Activated T-cell treated with anti-CD3 and anti-CD28 coated beads, Interleukin-2, amount 50 U/mL, for 4 hours (primary cell): ENCODE measurements at regions not wholly inside any gene's neighbourhood (a gene's known extent, or its start where the extent isn't known, plus 50 kb on each side); places are given as distances from the start of the nearest gene placed in this dataset.

ENCODE experiments used
- ATAC-seq, 2 donors: fragments of 200-7000 bp; cut with Tn5 transposase; one replicate each; pipeline ENCODE4 v1.10.0; 2021
- DNase-seq: peaks from one replicate; pipeline ENCODE4 v3.0.0-alpha.2; 2020
- H3K27me3 Mint-ChIP-seq: one replicate; pipeline ENCODE4 v1.8.0; 2021; ENCODE audit warnings: low read depth, mixed read lengths
- H3K36me3 Mint-ChIP-seq: one replicate; pipeline ENCODE4 v1.8.0; 2022; ENCODE audit warnings: mixed read lengths; ENCODE audit not compliant: insufficient read depth
- H3K4me1 Mint-ChIP-seq: one replicate; pipeline ENCODE4 v1.8.0; 2021; ENCODE audit warnings: low read depth, mixed read lengths
- H3K4me3 Mint-ChIP-seq: one replicate; pipeline ENCODE4 v1.8.0; 2021; ENCODE audit warnings: mild to moderate bottlenecking, moderate library complexity, mixed read lengths
- H3K9me3 Mint-ChIP-seq: one replicate; pipeline ENCODE4 v1.8.0; 2021; ENCODE audit warnings: mixed read lengths

GRCh38 chr21:16642353-16642752, 870.5 kb upstream of the CXADR start:
- Mint-ChIP-seq H3K27me3 (no peaks in the 10 kb centered on the region), H3K4me3 (no peak overlapping the region), H3K36me3 (no peaks in the 10 kb centered on the region), H3K4me1 (no peaks in the 10 kb centered on the region), H3K9me3 (peaks cover 16% of the 10 kb centered on the region)
- DNase-seq (no peak), ATAC-seq (no peak)

- Mint-ChIP-seq H3K36me3 (no peaks in the 10 kb centered on the region), H3K4me3 (no peak overlapping the region), H3K4me1 (no peaks in the 10 kb centered on the region), H3K27me3 (no peaks in the 10 kb centered on the region), H3K9me3 (peaks cover 10% of the 10 kb centered on the region)
- no peak for ATAC-seq
- DNase-seq = no peak
These were observed 868.2 kb upstream of the CXADR start for GRCh38 chr21:16644685-16645084.

DNA sequence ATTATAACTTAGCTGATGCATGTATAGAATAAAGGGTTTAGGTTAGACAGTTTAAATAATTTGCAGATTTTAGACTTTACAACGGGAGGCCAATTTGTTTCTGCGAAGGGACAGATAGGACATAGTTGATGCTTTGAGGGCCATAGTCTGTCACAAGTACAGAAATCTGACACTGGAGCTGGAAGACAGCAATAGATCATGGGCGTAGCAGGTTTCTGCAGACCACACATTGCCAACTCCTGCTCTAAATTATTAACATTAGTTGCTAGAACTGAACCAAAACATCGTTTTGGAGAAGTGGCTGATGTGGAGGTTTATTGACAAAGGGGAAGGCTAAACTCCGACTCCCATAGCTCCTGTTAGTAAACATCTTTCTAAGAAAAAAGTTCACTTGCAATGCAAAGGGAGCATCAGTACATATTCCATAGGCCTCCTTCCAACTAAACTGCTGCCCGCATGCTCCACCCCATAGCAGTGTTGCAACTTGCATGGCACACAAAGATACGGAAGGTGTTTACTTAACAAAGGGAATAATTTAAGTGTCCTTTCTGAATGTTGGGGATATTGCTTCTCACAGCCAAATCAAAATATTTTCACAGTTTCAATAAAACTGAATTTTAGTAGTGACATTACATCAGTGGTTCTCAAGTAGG, 862.0 kb upstream of the CXADR start:
- no peaks in the 10 kb centered on the region for H3K27me3 Mint-ChIP-seq
- no peaks in the 10 kb centered on the region for H3K4me1 Mint-ChIP-seq
- H3K4me3 Mint-ChIP-seq = no peak overlapping the region
- DNase-seq (no peak), ATAC-seq (no peak)
- H3K9me3 Mint-ChIP-seq = peaks cover 3% of the 10 kb centered on the region
- H3K36me3 Mint-ChIP-seq = no peaks in the 10 kb centered on the region

DNA sequence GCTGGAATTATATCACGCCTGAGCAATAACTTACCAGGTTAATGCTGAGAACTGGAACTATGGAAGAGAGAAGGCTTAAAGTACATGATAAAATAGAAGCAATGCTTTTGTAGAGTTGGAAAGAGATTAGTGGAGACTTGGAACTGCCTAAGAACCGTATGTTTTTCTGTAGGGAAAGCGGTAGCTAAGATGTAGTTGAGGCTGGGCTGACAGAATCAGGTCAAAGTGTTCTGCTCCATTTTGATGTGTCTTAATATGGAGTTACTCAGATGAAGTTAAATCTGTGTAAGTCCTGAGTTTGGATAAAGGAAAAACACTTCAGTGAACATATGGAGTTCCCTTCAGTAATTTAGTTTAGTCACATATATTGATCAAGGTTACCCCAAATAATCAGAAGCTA, 860.9 kb upstream of the CXADR start:
- Mint-ChIP-seq H3K9me3 (peaks cover 7% of the 10 kb centered on the region), H3K27me3 (no peaks in the 10 kb centered on the region), H3K4me1 (no peaks in the 10 kb centered on the region), H3K36me3 (no peaks in the 10 kb centered on the region), H3K4me3 (no peak overlapping the region)
- DNase-seq = no peak
- ATAC-seq = no peak

DNA sequence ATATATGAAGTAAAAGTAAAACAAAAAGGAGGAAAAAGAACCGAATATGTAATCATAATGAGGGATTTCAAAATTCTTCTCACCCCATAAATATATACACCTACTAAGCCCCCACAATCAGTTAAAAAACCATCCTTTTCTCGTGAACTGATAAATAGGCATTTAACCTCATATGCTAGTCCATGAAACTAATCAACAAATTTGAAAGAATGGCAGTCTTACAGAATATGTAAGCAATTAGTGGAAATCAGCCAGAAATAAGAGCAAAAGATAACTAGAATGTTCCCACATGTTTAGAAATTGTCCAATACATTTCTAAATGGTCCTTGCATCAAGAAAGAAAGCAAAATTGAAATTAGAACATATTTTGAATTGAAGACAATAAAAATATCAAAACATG, 849.4 kb upstream of the CXADR start:
- no peak for ATAC-seq
- DNase-seq = no peak
- H3K36me3 Mint-ChIP-seq = no peaks in the 10 kb centered on the region
- no peaks in the 10 kb centered on the region for H3K4me1 Mint-ChIP-seq
- H3K4me3 Mint-ChIP-seq = no peak overlapping the region
- H3K27me3 Mint-ChIP-seq = no peaks in the 10 kb centered on the region
- peaks cover 10% of the 10 kb centered on the region for H3K9me3 Mint-ChIP-seq

GRCh38 chr21:16667395-16667794, 845.4 kb upstream of the CXADR start:
- DNase-seq = no peak
- H3K27me3 Mint-ChIP-seq = no peaks in the 10 kb centered on the region
- peaks cover 8% of the 10 kb centered on the region for H3K9me3 Mint-ChIP-seq
- no peak for ATAC-seq
- H3K4me1 Mint-ChIP-seq = no peaks in the 10 kb centered on the region
- no peak overlapping the region for H3K4me3 Mint-ChIP-seq
- H3K36me3 Mint-ChIP-seq = no peaks in the 10 kb centered on the region

- DNase-seq (no peak), ATAC-seq (no peak)
- Mint-ChIP-seq H3K36me3 (no peaks in the 10 kb centered on the region), H3K4me3 (no peak overlapping the region), H3K27me3 (no peaks in the 10 kb centered on the region), H3K9me3 (peaks cover 9% of the 10 kb centered on the region), H3K4me1 (no peaks in the 10 kb centered on the region)
These were observed 837.9 kb upstream of the CXADR start for GRCh38 chr21:16674949-16675348.

- DNase-seq = no peak
- no peaks in the 10 kb centered on the region for H3K36me3 Mint-ChIP-seq
- no peaks in the 10 kb centered on the region for H3K27me3 Mint-ChIP-seq
- peaks cover 9% of the 10 kb centered on the region for H3K9me3 Mint-ChIP-seq
- H3K4me1 Mint-ChIP-seq = no peaks in the 10 kb centered on the region
- no peak for ATAC-seq
- H3K4me3 Mint-ChIP-seq = no peak overlapping the region
These were observed 836.5 kb upstream of the CXADR start for GRCh38 chr21:16676391-16676790.

DNA sequence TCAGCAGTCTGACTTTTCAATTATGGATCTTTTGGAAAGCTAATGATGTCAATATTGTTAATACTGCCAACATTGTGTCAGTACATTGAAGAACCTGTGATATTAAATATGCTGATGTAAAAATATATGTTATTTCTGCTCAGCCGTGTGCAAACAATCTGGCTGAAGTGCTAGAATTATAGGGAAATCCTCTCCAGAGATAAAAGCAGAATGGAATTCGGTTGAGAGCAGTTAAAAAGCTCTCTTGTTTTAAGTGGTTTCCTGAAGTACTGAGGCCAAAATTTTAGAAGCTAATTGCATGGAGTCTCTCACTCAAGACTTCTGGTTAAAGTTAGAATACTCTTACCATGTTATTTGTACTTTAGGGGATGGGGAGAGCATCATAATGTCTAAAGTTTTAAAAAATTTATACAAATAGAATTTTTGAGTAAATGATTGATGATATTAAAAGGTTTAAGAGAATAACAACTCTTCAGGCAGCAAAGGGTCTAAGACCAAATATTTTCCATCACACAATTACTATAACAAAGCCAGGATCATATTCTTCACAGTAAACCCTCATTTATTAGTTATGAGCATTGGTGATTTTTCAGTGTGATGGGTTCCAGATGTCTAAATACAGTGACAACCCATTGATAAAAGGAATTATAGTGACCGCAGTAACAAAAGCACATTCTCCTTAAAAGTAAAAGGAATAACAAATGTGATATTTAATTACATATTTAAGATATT, 834.2 kb upstream of the CXADR start:
- no peak for ATAC-seq
- peaks cover 9% of the 10 kb centered on the region for H3K9me3 Mint-ChIP-seq
- H3K4me3 Mint-ChIP-seq = no peak overlapping the region

GRCh38 chr21:16695074-16695473, 817.8 kb upstream of the CXADR start:
- H3K4me1 Mint-ChIP-seq = no peaks in the 10 kb centered on the region
- no peaks in the 10 kb centered on the region for H3K27me3 Mint-ChIP-seq
- H3K9me3 Mint-ChIP-seq = peaks cover 24% of the 10 kb centered on the region
- DNase-seq (no peak), ATAC-seq (no peak)
- no peak overlapping the region for H3K4me3 Mint-ChIP-seq
- H3K36me3 Mint-ChIP-seq = no peaks in the 10 kb centered on the region

More for the DNA sequence above, 834.2 kb upstream of the CXADR start:
- H3K27me3 Mint-ChIP-seq = no peaks in the 10 kb centered on the region
- H3K36me3 Mint-ChIP-seq = no peaks in the 10 kb centered on the region
- DNase-seq = no peak
- no peaks in the 10 kb centered on the region for H3K4me1 Mint-ChIP-seq

- H3K9me3 Mint-ChIP-seq = peaks cover 17% of the 10 kb centered on the region
- H3K4me1 Mint-ChIP-seq = no peaks in the 10 kb centered on the region
- DNase-seq (no peak), ATAC-seq (no peak)
- no peaks in the 10 kb centered on the region for H3K27me3 Mint-ChIP-seq
- no peaks in the 10 kb centered on the region for H3K36me3 Mint-ChIP-seq
- H3K4me3 Mint-ChIP-seq = no peak overlapping the region
These were observed 805.6 kb upstream of the CXADR start for GRCh38 chr21:16707274-16707673.

GRCh38 chr21:16708101-16708835, 804.6 kb upstream of the CXADR start:
- H3K4me1 Mint-ChIP-seq = no peaks in the 10 kb centered on the region
- no peaks in the 10 kb centered on the region for H3K27me3 Mint-ChIP-seq
- DNase-seq = no peak
- no peaks in the 10 kb centered on the region for H3K36me3 Mint-ChIP-seq
- peaks cover 20% of the 10 kb centered on the region for H3K9me3 Mint-ChIP-seq
- no peak for ATAC-seq
- H3K4me3 Mint-ChIP-seq = no peak overlapping the region

GRCh38 chr21:16709866-16710550, 802.8 kb upstream of the CXADR start:
- no peaks in the 10 kb centered on the region for H3K27me3 Mint-ChIP-seq
- peaks cover 24% of the 10 kb centered on the region for H3K9me3 Mint-ChIP-seq
- DNase-seq (no peak), ATAC-seq (no peak)
- no peaks in the 10 kb centered on the region for H3K36me3 Mint-ChIP-seq
- H3K4me3 Mint-ChIP-seq = no peak overlapping the region
- no peaks in the 10 kb centered on the region for H3K4me1 Mint-ChIP-seq

- Mint-ChIP-seq H3K27me3 (no peaks in the 10 kb centered on the region), H3K4me1 (no peaks in the 10 kb centered on the region), H3K36me3 (no peaks in the 10 kb centered on the region), H3K9me3 (peaks cover 21% of the 10 kb centered on the region), H3K4me3 (no peak overlapping the region)
- no peak for ATAC-seq
- no peak for DNase-seq
These were observed 801.1 kb upstream of the CXADR start for GRCh38 chr21:16711757-16712156.
